Calu3 (cell line): ENCODE measurements at regions not wholly inside any gene's neighbourhood (a gene's known extent, or its start where the extent isn't known, plus 50 kb on each side); places are given as distances from the start of the nearest gene placed in this dataset. TPM values are rescaled to one million over a fixed set of nuclear protein-coding genes. Genes with fewer than 3 reads are reported as not detected.

ENCODE experiments used
- BruUV-seq: library from RNA; stranded (reverse); fragments of 400-500 nt; replicated peaks from 2 replicates; lab custom pipeline; 2021; lab: Mats Ljungman, UMichigan
- CTCF ChIA-PET: fragments of 300-600 bp; sonication (Branson Sonifier 250); formaldehyde crosslinking; loops from one replicate; lab custom pipeline; 2022; ENCODE audit warnings: antibody characterized with exemption; lab: Charles Lee
- DNase-seq: peaks from one replicate; pipeline ENCODE4 v3.0.0; 2022
- H3K27ac Mint-ChIP-seq: one replicate; pipeline ENCODE4 v1.8.0; 2022; ENCODE audit warnings: mixed read lengths; ENCODE audit not compliant: unreplicated experiment
- H3K27me3 Mint-ChIP-seq: one replicate; pipeline ENCODE4 v1.8.0; 2022; ENCODE audit warnings: mixed read lengths; ENCODE audit not compliant: unreplicated experiment
- H3K36me3 Mint-ChIP-seq: one replicate; pipeline ENCODE4 v1.8.0; 2022; ENCODE audit warnings: mild to moderate bottlenecking, moderate library complexity, mixed read lengths; ENCODE audit not compliant: insufficient read depth, unreplicated experiment
- H3K4me1 Mint-ChIP-seq: one replicate; pipeline ENCODE4 v1.8.0; 2022; ENCODE audit warnings: mild to moderate bottlenecking, low read depth, mixed read lengths; ENCODE audit not compliant: unreplicated experiment
- H3K4me3 Mint-ChIP-seq: one replicate; pipeline ENCODE4 v1.8.0; 2022; ENCODE audit warnings: mild to moderate bottlenecking, low read depth, moderate library complexity, mixed read lengths; ENCODE audit not compliant: unreplicated experiment
- H3K9me3 Mint-ChIP-seq: one replicate; pipeline ENCODE4 v1.8.0; 2022; ENCODE audit warnings: low read depth, mixed read lengths; ENCODE audit not compliant: unreplicated experiment
- CTCF ChIP-seq: fragments of 200-600 bp; IDR thresholded peaks from one replicate; pipeline ENCODE4 v1.8.0; 2022; ENCODE audit warnings: antibody characterized with exemption; ENCODE audit not compliant: unreplicated experiment
- intact Hi-C: fragments of 100-400 bp; cut with micrococcal nuclease; formaldehyde crosslinking; loops from one replicate; pipeline ENCODE4 v1.10.0; 2022; ENCODE audit not compliant: unreplicated experiment
- microRNA-seq: library from miRNA; unstranded; fragments of <30 nt; microRNA quantifications from one replicate; pipeline ENCODE4 v1.2.0, GENCODE V29; 2022

GRCh38 chr11:11672101-11672500 is 50.3 kb upstream of the GALNT18 start:
- H3K36me3 Mint-ChIP-seq: no peaks in the 10 kb centered on the region
- H3K9me3 Mint-ChIP-seq: peaks cover 3% of the 10 kb centered on the region
- TF ChIP-seq CTCF: no peak
- H3K4me1 Mint-ChIP-seq: peaks cover 13% of the 10 kb centered on the region
- no peak for DNase-seq
- no TSS peak for BruUV-seq
- H3K27ac Mint-ChIP-seq: no peak overlapping the region
- no peak overlapping the region for H3K4me3 Mint-ChIP-seq
- H3K27me3 Mint-ChIP-seq: peaks cover 100% of the 10 kb centered on the region
- intact Hi-C loops: no loop called here
- CTCF ChIA-PET: interaction anchor here (0.7 kb wide), 1 partner anchor 115 kb away, joined by 3 read pairs; no protein-coding TSS in a partner anchor

Small RNA genes lying in the stretch of these regions (microRNA-seq; reads per million reads assigned to microRNA genes)
- not detected for gene MIR8070
